Stimulated activated naive CD8-positive, alpha-beta T cell treated with anti-CD3 and anti-CD28 coated beads, Interleukin-15, Interleukin-2, amounts not matched to agents 100 ng/mL and 50 ng/mL, for 24 hours (primary cell): ENCODE measurements at regions not wholly inside any gene's neighbourhood (a gene's known extent, or its start where the extent isn't known, plus 50 kb on each side); places are given as distances from the start of the nearest gene placed in this dataset.

Source experiments
- H3K27ac Mint-ChIP-seq: one replicate; pipeline ENCODE4 v1.8.0; 2021; ENCODE audit warnings: mild to moderate bottlenecking, mixed read lengths
- H3K27me3 Mint-ChIP-seq: one replicate; pipeline ENCODE4 v1.8.0; 2021; ENCODE audit warnings: mixed read lengths
- H3K36me3 Mint-ChIP-seq: one replicate; pipeline ENCODE4 v1.8.0; 2021; ENCODE audit warnings: low read depth, mixed read lengths
- H3K4me1 Mint-ChIP-seq: one replicate; pipeline ENCODE4 v1.8.0; 2021; ENCODE audit warnings: low read depth, mixed read lengths
- H3K4me3 Mint-ChIP-seq: one replicate; pipeline ENCODE4 v1.8.0; 2021; ENCODE audit warnings: mild to moderate bottlenecking, mixed read lengths
- H3K9me3 Mint-ChIP-seq: one replicate; pipeline ENCODE4 v1.8.0; 2021; ENCODE audit warnings: mixed read lengths

DNA sequence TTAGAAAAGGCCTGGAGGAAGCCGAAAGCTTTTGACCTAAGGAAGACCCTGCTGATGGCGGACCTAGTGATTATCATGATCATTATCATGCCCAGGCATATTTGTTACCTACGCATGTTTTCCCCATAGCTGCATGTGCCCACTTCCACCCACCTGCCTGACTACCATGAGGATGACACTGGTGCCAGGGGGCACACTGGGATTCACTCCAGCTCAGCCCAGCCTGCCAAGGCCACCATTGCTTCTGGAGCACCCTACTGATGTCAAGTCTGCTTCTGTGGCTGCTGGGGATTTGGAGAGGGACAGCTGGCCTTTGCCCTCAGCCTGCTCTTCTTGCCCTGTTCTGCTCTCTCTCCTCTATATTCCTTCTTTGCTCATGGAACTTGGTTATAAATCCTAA lies 124.7 kb upstream of the NALF2 start:
- H3K36me3 Mint-ChIP-seq, result no peaks in the 10 kb centered on the region
- peaks cover 5% of the 10 kb centered on the region for H3K27me3 Mint-ChIP-seq

DNA sequence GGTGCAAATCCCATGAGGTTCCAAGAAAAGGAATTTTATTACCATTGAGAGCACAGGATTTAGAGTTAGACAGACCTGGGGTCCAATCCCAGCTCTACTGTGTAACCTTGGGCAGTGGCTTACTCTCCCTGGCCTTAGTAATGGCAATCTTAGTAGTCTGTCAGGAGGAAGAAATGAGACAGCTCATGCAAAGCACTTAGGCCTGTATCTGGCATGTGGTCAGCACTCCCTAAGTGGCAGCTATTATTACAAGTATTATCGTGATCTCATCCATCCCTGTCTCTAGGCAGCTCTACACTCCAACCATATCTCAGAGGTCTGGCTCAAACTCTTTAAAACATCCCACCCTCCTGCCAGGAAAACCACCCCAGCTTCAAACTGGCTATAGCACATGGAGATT lies 129.6 kb upstream of the NALF2 start:
- H3K9me3 Mint-ChIP-seq, result peaks cover 5% of the 10 kb centered on the region
- no peak overlapping the region for H3K4me3 Mint-ChIP-seq
- no peak overlapping the region for H3K27ac Mint-ChIP-seq
- H3K36me3 Mint-ChIP-seq, result no peaks in the 10 kb centered on the region
- no peaks in the 10 kb centered on the region for H3K4me1 Mint-ChIP-seq
- no peaks in the 10 kb centered on the region for H3K27me3 Mint-ChIP-seq

More for the DNA sequence above, 124.7 kb upstream of the NALF2 start:
- no peak overlapping the region for H3K4me3 Mint-ChIP-seq
- peaks cover 5% of the 10 kb centered on the region for H3K9me3 Mint-ChIP-seq
- no peak overlapping the region for H3K27ac Mint-ChIP-seq
- no peaks in the 10 kb centered on the region for H3K4me1 Mint-ChIP-seq

GRCh38 chrX:69372435-69372834 lies 131.7 kb upstream of the NALF2 start:
- no peaks in the 10 kb centered on the region for H3K4me1 Mint-ChIP-seq
- H3K4me3 Mint-ChIP-seq, result no peak overlapping the region
- H3K9me3 Mint-ChIP-seq, result peaks cover 5% of the 10 kb centered on the region
- H3K36me3 Mint-ChIP-seq, result no peaks in the 10 kb centered on the region
- H3K27ac Mint-ChIP-seq, result no peak overlapping the region
- no peaks in the 10 kb centered on the region for H3K27me3 Mint-ChIP-seq

- no peaks in the 10 kb centered on the region for H3K27me3 Mint-ChIP-seq
- H3K4me3 Mint-ChIP-seq, result no peak overlapping the region
- no peaks in the 10 kb centered on the region for H3K9me3 Mint-ChIP-seq
- no peaks in the 10 kb centered on the region for H3K4me1 Mint-ChIP-seq
- no peaks in the 10 kb centered on the region for H3K36me3 Mint-ChIP-seq
- no peak overlapping the region for H3K27ac Mint-ChIP-seq
Observed at GRCh38 chrX:69371159-69371558, 133.0 kb upstream of the NALF2 start.

DNA sequence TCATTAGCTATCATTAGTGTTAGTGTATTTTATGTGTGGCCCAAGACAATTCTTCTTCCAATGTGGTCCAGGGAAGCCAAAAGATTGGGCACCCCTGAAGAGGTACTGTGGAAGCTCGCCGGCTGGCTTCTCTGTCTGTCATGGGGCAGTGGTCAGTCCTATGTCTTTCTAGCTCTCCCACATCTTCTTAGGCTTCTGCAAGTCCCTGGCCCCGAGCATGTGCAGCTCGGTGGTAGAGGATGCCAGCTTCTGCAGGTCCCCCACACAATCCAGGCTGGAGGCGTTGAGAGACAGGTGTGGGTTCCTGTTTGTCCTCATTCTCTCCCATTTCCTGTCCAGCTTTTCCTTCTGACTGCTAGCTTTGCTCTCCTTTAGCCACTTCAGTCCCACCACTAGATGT lies 134.1 kb upstream of the NALF2 start:
- Mint-ChIP-seq H3K27ac (no peak overlapping the region), H3K4me1 (no peaks in the 10 kb centered on the region), H3K36me3 (no peaks in the 10 kb centered on the region), H3K27me3 (no peaks in the 10 kb centered on the region), H3K4me3 (no peak overlapping the region), H3K9me3 (no peaks in the 10 kb centered on the region)

- no peaks in the 10 kb centered on the region for H3K9me3 Mint-ChIP-seq
- H3K27me3 Mint-ChIP-seq, result no peaks in the 10 kb centered on the region
- H3K4me1 Mint-ChIP-seq, result no peaks in the 10 kb centered on the region
- H3K27ac Mint-ChIP-seq, result no peak overlapping the region
- no peak overlapping the region for H3K4me3 Mint-ChIP-seq
- no peaks in the 10 kb centered on the region for H3K36me3 Mint-ChIP-seq
Observed at GRCh38 chrX:69366183-69366582, 137.9 kb upstream of the NALF2 start.

GRCh38 chrX:69365755-69366154 lies 138.4 kb upstream of the NALF2 start:
- Mint-ChIP-seq H3K36me3 (no peaks in the 10 kb centered on the region), H3K9me3 (no peaks in the 10 kb centered on the region), H3K27me3 (no peaks in the 10 kb centered on the region), H3K4me1 (no peaks in the 10 kb centered on the region), H3K27ac (no peak overlapping the region), H3K4me3 (no peak overlapping the region)

DNA sequence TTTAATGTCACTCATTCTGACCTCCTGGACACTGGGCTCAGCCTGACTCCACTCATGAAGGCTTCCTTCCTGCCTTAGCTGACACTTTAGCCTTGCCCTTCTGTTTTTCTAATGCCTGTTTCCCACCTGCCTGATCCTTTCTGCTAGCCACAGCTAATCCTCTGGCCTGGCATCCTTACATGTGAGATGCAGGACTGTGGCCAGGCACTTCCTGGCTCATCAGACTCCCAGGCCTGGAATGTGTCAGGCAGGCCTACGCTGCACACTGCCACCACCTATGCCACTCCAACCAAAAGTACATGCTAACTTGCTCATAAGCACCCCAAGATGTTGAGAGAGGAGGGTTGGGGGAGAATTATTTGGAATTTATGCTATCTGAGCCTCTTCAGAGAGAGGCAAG lies 138.8 kb upstream of the NALF2 start:
- H3K9me3 Mint-ChIP-seq, result no peaks in the 10 kb centered on the region
- no peaks in the 10 kb centered on the region for H3K36me3 Mint-ChIP-seq
- no peaks in the 10 kb centered on the region for H3K4me1 Mint-ChIP-seq
- no peak overlapping the region for H3K27ac Mint-ChIP-seq
- H3K27me3 Mint-ChIP-seq, result no peaks in the 10 kb centered on the region
- H3K4me3 Mint-ChIP-seq, result no peak overlapping the region

- Mint-ChIP-seq H3K27me3 (no peaks in the 10 kb centered on the region), H3K4me3 (no peak overlapping the region), H3K9me3 (no peaks in the 10 kb centered on the region), H3K36me3 (no peaks in the 10 kb centered on the region), H3K4me1 (no peaks in the 10 kb centered on the region), H3K27ac (no peak overlapping the region)
Observed at GRCh38 chrX:69362856-69363255, 141.3 kb upstream of the NALF2 start.

DNA sequence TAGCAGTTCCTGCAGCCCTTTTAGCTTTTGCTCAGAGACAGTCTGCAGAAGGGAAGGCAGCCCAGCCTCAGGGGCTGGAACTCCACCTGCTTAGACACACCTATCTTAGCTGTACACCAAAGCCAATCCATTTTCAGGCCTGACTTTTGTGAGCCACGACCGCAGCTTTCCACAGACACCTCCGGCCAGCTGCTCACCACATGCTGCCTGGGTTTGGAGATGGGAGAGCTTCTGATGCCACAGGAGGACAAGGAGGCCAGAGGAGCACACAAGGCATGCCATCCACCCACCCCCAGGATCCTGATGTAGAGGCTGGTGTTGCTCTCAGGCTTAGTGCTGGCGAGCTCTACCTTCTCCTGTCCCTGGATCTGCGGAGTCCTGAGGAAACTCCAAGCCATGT lies 141.8 kb upstream of the NALF2 start:
- no peaks in the 10 kb centered on the region for H3K9me3 Mint-ChIP-seq
- no peaks in the 10 kb centered on the region for H3K27me3 Mint-ChIP-seq
- no peaks in the 10 kb centered on the region for H3K4me1 Mint-ChIP-seq
- no peaks in the 10 kb centered on the region for H3K36me3 Mint-ChIP-seq
- H3K4me3 Mint-ChIP-seq, result no peak overlapping the region
- no peak overlapping the region for H3K27ac Mint-ChIP-seq

GRCh38 chrX:69361311-69361845 lies 142.7 kb upstream of the NALF2 start:
- H3K4me1 Mint-ChIP-seq, result no peaks in the 10 kb centered on the region
- H3K27me3 Mint-ChIP-seq, result no peaks in the 10 kb centered on the region
- H3K36me3 Mint-ChIP-seq, result no peaks in the 10 kb centered on the region
- no peak overlapping the region for H3K4me3 Mint-ChIP-seq
- no peaks in the 10 kb centered on the region for H3K9me3 Mint-ChIP-seq
- no peak overlapping the region for H3K27ac Mint-ChIP-seq

DNA sequence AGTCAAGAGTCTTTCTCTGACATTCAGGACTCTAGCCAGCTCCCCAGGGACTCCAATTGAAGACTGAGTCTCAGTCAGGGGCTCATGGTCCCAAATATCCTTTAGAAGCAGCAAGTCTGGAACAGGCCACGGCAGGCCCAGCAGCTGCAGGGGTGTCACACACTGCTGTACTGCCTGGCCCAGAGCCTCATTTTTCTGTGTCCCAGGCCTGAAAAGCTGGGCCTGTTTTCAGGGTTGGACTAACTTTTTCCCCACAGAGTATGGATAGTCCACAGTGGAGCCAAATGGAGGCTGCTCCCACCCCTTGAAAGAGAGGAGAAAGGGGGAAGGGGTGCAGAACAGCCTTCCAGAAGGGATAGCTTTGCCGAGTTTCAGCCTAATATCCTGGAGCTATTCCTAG lies 146.8 kb upstream of the NALF2 start:
- H3K9me3 Mint-ChIP-seq, result peaks cover 3% of the 10 kb centered on the region
- H3K27ac Mint-ChIP-seq, result no peak overlapping the region
- H3K27me3 Mint-ChIP-seq, result no peaks in the 10 kb centered on the region
- H3K4me1 Mint-ChIP-seq, result no peaks in the 10 kb centered on the region
- no peak overlapping the region for H3K4me3 Mint-ChIP-seq
- H3K36me3 Mint-ChIP-seq, result no peaks in the 10 kb centered on the region

GRCh38 chrX:69324851-69325250 lies 159.6 kb upstream of the PJA1 start:
- Mint-ChIP-seq H3K4me3 (no peak overlapping the region), H3K4me1 (no peaks in the 10 kb centered on the region)

DNA sequence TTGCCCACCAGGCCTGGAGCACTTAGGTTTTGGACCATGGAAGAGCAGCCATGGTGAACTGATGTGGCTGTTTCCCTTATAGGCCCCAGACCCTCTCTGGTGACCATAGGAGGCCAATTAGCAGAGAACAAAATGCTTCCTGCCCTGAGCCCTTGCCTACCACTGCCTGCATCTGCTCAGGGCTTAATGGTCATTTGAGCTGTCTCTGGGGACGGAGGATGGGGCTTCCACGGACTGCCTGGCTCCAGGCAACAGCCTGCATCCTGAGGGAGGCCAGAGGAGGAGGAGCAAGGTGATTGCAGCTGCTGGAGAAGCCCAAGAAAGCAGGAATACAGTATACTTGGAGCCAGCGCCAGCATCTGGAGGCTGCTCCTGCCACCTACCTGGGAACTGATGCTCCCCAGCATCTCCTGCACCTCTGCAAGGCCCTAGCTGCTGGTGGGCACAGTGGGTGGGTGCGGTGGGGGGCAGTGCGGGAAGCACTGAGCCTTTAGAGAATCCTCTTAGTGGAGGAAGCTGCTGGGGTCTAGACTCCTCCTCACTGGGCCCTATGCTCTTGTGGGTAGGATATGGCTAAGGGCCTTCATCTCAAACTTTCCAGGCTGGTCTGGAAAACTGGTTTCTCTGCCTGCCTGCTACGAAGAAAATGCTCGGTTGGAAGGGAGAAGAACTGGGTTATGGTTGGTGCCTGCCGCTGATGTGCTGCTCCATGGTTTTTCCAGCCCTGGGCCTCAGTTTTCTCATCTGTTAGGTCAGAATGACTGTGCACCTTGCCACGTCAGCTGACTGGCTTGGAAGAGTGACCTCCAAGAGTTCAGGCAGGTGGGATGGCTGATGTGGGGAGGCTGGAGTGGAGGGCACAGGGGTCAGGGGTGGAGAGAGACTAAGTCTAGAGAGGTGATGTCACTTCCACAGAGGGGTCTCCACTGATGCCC lies 158.8 kb upstream of the PJA1 start:
- no peaks in the 10 kb centered on the region for H3K9me3 Mint-ChIP-seq
- H3K36me3 Mint-ChIP-seq, result no peaks in the 10 kb centered on the region
- H3K27ac Mint-ChIP-seq, result no peak overlapping the region
- no peaks in the 10 kb centered on the region for H3K4me1 Mint-ChIP-seq
- no peak overlapping the region for H3K4me3 Mint-ChIP-seq
- no peaks in the 10 kb centered on the region for H3K27me3 Mint-ChIP-seq

More at GRCh38 chrX:69324851-69325250, 159.6 kb upstream of the PJA1 start:
- Mint-ChIP-seq H3K27me3 (no peaks in the 10 kb centered on the region), H3K36me3 (no peaks in the 10 kb centered on the region), H3K27ac (no peak overlapping the region), H3K9me3 (no peaks in the 10 kb centered on the region)

GRCh38 chrX:69321789-69322188 lies 156.5 kb upstream of the PJA1 start:
- no peaks in the 10 kb centered on the region for H3K36me3 Mint-ChIP-seq
- H3K4me1 Mint-ChIP-seq, result no peaks in the 10 kb centered on the region
- H3K27me3 Mint-ChIP-seq, result no peaks in the 10 kb centered on the region
- no peaks in the 10 kb centered on the region for H3K9me3 Mint-ChIP-seq
- no peak overlapping the region for H3K27ac Mint-ChIP-seq
- H3K4me3 Mint-ChIP-seq, result no peak overlapping the region
